Thoracic aorta (tissue), 2 donors: ENCODE measurements at regions not wholly inside any gene's neighbourhood (a gene's known extent, or its start where the extent isn't known, plus 50 kb on each side); places are given as distances from the start of the nearest gene placed in this dataset.

Experiments used
- ATAC-seq: fragments of 150-250 bp; one replicate; pipeline ENCODE4 v1.8.0; 2017; ENCODE audit warnings: low read depth; ENCODE audit not compliant: insufficient number of reproducible peaks, low FRiP score
- DNase-seq: peaks from one replicate; pipeline ENCODE4 v3.0.0-alpha.2; 2020; ENCODE audit warnings: low spot score
- H3K27ac ChIP-seq, 2 donors: fragments of 200-600 bp; sonication (generic); 1 replicate in 1 of 2; 2 replicates in 1 of 2; pipeline ENCODE4 v1.5.1; 2016; ENCODE audit warnings: mild to moderate bottlenecking in 2 of 2, moderate library complexity in 2 of 2
- H3K27me3 ChIP-seq: fragments of 200-600 bp; sonication (generic); replicated peaks from 2 replicates; pipeline ENCODE4 v1.6.0; 2016; ENCODE audit warnings: mild to moderate bottlenecking; ENCODE audit not compliant: insufficient read depth
- H3K36me3 ChIP-seq: fragments of 200-600 bp; sonication (generic); one replicate; pipeline ENCODE4 v1.5.1; 2016
- H3K4me1 ChIP-seq, 2 donors: fragments of 200-600 bp; sonication (generic); 1 replicate in 1 of 2; 2 replicates in 1 of 2; pipeline versions ENCODE4 v1.5.1 to v1.6.0; 2016; ENCODE audit warnings: low read depth in 2 of 2, mild to moderate bottlenecking in 1 of 2; ENCODE audit not compliant: control insufficient read depth in 1 of 2
- H3K4me3 ChIP-seq: fragments of 200-600 bp; sonication (generic); 2 replicates; pipeline ENCODE4 v1.5.1; 2016; ENCODE audit warnings: mild to moderate bottlenecking
- H3K9me3 ChIP-seq: fragments of 200-600 bp; sonication (generic); 2 replicates; pipeline ENCODE4 v1.5.1; 2016
- CTCF ChIP-seq: fragments of 200-600 bp; sonication (generic); IDR thresholded peaks from one replicate; pipeline ENCODE4 v1.5.1; 2019; ENCODE audit warnings: antibody characterized with exemption

GRCh38 chr9:17045381-17045940 lies 89.4 kb upstream of the CNTLN start:
- ATAC-seq (no peak), DNase-seq (no peak)
- Histone ChIP-seq H3K4me3 (no peak overlapping the region), H3K27ac (no peak overlapping the region), H3K27me3 (no peaks in the 10 kb centered on the region), H3K4me1 (no peaks in the 10 kb centered on the region), H3K9me3 (no peaks in the 10 kb centered on the region), H3K36me3 (no peaks in the 10 kb centered on the region)
- no peak for TF ChIP-seq CTCF

GRCh38 chr9:17031546-17031945 lies 103.3 kb upstream of the CNTLN start:
- DNase-seq (no peak), ATAC-seq (no peak)
- Histone ChIP-seq H3K9me3 (no peaks in the 10 kb centered on the region), H3K36me3 (no peaks in the 10 kb centered on the region), H3K27me3 (no peaks in the 10 kb centered on the region), H3K4me1 (peaks cover 0 to 3% of the 10 kb centered on the region in 2 donors), H3K4me3 (no peak overlapping the region), H3K27ac (no peak overlapping the region)
- no peak for TF ChIP-seq CTCF

GRCh38 chr9:17025281-17025680 lies 109.6 kb upstream of the CNTLN start:
- no peaks in the 10 kb centered on the region for H3K27me3 ChIP-seq
- TF ChIP-seq CTCF, result no peak
- H3K4me3 ChIP-seq, result no peak overlapping the region
- DNase-seq (no peak), ATAC-seq (no peak)
- no peak overlapping the region for H3K27ac ChIP-seq
- H3K36me3 ChIP-seq, result no peaks in the 10 kb centered on the region
- H3K9me3 ChIP-seq, result no peaks in the 10 kb centered on the region
- H3K4me1 ChIP-seq, result peaks cover 0 to 4% of the 10 kb centered on the region in 2 donors

GRCh38 chr9:17024129-17024528 lies 110.7 kb upstream of the CNTLN start:
- ATAC-seq, result no peak

GRCh38 chr9:17021387-17021970 lies 113.4 kb upstream of the CNTLN start:
- no peak for ATAC-seq

More at GRCh38 chr9:17024129-17024528, 110.7 kb upstream of the CNTLN start:
- Histone ChIP-seq H3K4me1 (peaks cover 0 to 12% of the 10 kb centered on the region in 2 donors), H3K4me3 (no peak overlapping the region), H3K9me3 (no peaks in the 10 kb centered on the region), H3K27me3 (no peaks in the 10 kb centered on the region), H3K27ac (no peak overlapping the region), H3K36me3 (no peaks in the 10 kb centered on the region)
- TF ChIP-seq CTCF, result no peak
- DNase-seq, result no peak

More at GRCh38 chr9:17021387-17021970, 113.4 kb upstream of the CNTLN start:
- DNase-seq, result no peak
- Histone ChIP-seq H3K4me3 (no peak overlapping the region), H3K36me3 (no peaks in the 10 kb centered on the region), H3K27me3 (no peaks in the 10 kb centered on the region), H3K4me1 (peaks cover 5 to 32% of the 10 kb centered on the region in 2 donors), H3K9me3 (no peaks in the 10 kb centered on the region), H3K27ac (no peak overlapping the region)
- no peak for TF ChIP-seq CTCF
